Neural progenitor cell (in vitro differentiated cells): ENCODE measurements at regions not wholly inside any gene's neighbourhood (a gene's known extent, or its start where the extent isn't known, plus 50 kb on each side); places are given as distances from the start of the nearest gene placed in this dataset.

Experiments used
- DNase-seq: peaks from one replicate; pipeline ENCODE4 v3.0.0-alpha.2; 2016; ENCODE audit warnings: low spot score
- H2AFZ ChIP-seq: fragments of 200-600 bp; sonication (generic); replicated peaks from 2 replicates; pipeline ENCODE4 v1.6.1; 2016; ENCODE audit warnings: antibody characterized with exemption
- H3F3A ChIP-seq: fragments of 200-600 bp; sonication (generic); 2 replicates; pipeline ENCODE4 v1.6.1; 2016; ENCODE audit warnings: antibody characterized with exemption, low read depth
- H3K27ac ChIP-seq: fragments of 200-600 bp; sonication (generic); 2 replicates; pipeline ENCODE4 v1.5.1; 2016; ENCODE audit warnings: mild to moderate bottlenecking
- H3K27me3 ChIP-seq: fragments of 200-600 bp; sonication (generic); 2 replicates; pipeline ENCODE4 v1.6.1; 2016; ENCODE audit warnings: mild to moderate bottlenecking, moderate library complexity
- H3K36me3 ChIP-seq: fragments of 200-600 bp; sonication (generic); 2 replicates; pipeline ENCODE4 v1.5.1; 2016
- H3K4me1 ChIP-seq: fragments of 200-600 bp; sonication (generic); 2 replicates; pipeline ENCODE4 v1.6.1; 2016; ENCODE audit warnings: mixed run types
- H3K4me2 ChIP-seq: fragments of 200-600 bp; sonication (generic); 2 replicates; pipeline ENCODE4 v1.6.1; 2016
- H3K4me3 ChIP-seq: fragments of 200-600 bp; sonication (generic); 2 replicates; pipeline ENCODE4 v1.5.1; 2016
- H3K79me2 ChIP-seq: fragments of 200-600 bp; sonication (generic); 2 replicates; pipeline ENCODE4 v1.6.1; 2016; ENCODE audit warnings: low read depth
- H3K9ac ChIP-seq: fragments of 200-600 bp; sonication (generic); 2 replicates; pipeline ENCODE4 v1.6.1; 2016
- H3K9me3 ChIP-seq: fragments of 200-600 bp; sonication (generic); 2 replicates; pipeline ENCODE4 v1.5.1; 2016; ENCODE audit warnings: low read depth
- H4K20me1 ChIP-seq: fragments of 200-600 bp; sonication (generic); 2 replicates; pipeline ENCODE4 v1.6.1; 2016; ENCODE audit warnings: low read depth
- H3K27ac Mint-ChIP-seq: 3 replicates; pipeline ENCODE4 v1.8.0; 2021; ENCODE audit warnings: mixed read lengths
- H3K27me3 Mint-ChIP-seq: 2 replicates; pipeline ENCODE4 v1.8.0; 2022; ENCODE audit warnings: low read depth, mild to moderate bottlenecking, inconsistent platforms, moderate library complexity, mixed read lengths; ENCODE audit not compliant: insufficient read depth
- H3K36me3 Mint-ChIP-seq: 3 replicates; pipeline ENCODE4 v1.8.0; 2021; ENCODE audit warnings: mixed read lengths
- H3K4me1 Mint-ChIP-seq: 3 replicates; pipeline ENCODE4 v1.8.0; 2021; ENCODE audit warnings: mixed read lengths
- H3K4me3 Mint-ChIP-seq: 3 replicates; pipeline ENCODE4 v1.8.0; 2021; ENCODE audit warnings: mild to moderate bottlenecking, moderate library complexity, mixed read lengths
- H3K9me3 Mint-ChIP-seq: 3 replicates; pipeline ENCODE4 v1.8.0; 2020; ENCODE audit warnings: mixed read lengths
- EZH2 ChIP-seq: fragments of 200-600 bp; sonication (generic); IDR thresholded peaks from 2 replicates; pipeline ENCODE4 v1.6.1; 2017; ENCODE audit warnings: antibody characterized with exemption, mild to moderate bottlenecking, moderate library complexity
- EZH2phosphoT487 ChIP-seq: fragments of 200-600 bp; sonication (generic); IDR thresholded peaks from 2 replicates; pipeline ENCODE4 v1.6.1; 2017; ENCODE audit warnings: antibody characterized with exemption
- TF ChIP-seq, protein P1 (sequence below): fragments of 200-600 bp; sonication (generic); IDR thresholded peaks from 2 replicates; pipeline ENCODE4 v1.5.1; 2017; ENCODE audit warnings: antibody characterized with exemption, mild to moderate bottlenecking

DNA sequence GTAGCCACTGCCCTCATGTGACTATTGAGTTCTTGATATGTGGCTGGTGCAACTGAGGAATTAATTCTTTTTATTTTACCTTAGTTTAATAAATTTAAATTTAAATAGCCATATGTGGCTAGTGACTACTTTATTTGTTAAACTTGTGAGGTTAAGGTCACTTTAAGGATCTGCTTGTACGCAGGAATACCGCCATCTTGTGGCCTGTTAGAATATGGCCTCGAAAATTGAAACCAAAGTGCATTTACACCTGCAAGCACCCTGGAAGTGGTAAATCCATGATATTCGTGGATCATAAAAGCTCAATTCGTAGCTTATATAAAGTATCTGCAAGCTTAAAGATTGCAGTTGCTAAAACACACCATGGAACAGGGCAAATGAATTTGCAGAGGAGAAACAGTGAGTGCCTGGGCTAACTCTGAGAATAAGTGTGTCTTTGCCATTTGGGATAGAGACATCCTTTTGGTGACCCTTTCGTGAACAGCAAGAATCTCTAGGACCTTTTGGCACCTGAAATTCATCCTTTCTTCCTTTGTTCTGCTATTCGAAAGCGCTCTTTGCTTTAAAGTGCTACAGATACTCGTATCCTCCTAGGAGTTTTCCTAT lies 59.9 kb upstream of the REG3A start:
- H3F3A ChIP-seq, result no peaks in the 10 kb centered on the region
- H3K9ac ChIP-seq, result no peak overlapping the region
- Mint-ChIP-seq H3K4me3 (no peak overlapping the region), H3K27ac (no peak overlapping the region), H3K4me1 (peaks cover 2% of the 10 kb centered on the region), H3K27me3 (peaks cover 4% of the 10 kb centered on the region), H3K9me3 (peaks cover 4% of the 10 kb centered on the region), H3K36me3 (no peaks in the 10 kb centered on the region)
- no peak overlapping the region for H3K27ac ChIP-seq
- no peaks in the 10 kb centered on the region for H3K36me3 ChIP-seq
- no peaks in the 10 kb centered on the region for H3K4me1 ChIP-seq
- no peak overlapping the region for H3K4me2 ChIP-seq
- H3K9me3 ChIP-seq, result no peaks in the 10 kb centered on the region
- H3K27me3 ChIP-seq, result no peaks in the 10 kb centered on the region
- no peaks in the 10 kb centered on the region for H3K79me2 ChIP-seq
- H4K20me1 ChIP-seq, result no peaks in the 10 kb centered on the region
- TF ChIP-seq, protein P1, sequence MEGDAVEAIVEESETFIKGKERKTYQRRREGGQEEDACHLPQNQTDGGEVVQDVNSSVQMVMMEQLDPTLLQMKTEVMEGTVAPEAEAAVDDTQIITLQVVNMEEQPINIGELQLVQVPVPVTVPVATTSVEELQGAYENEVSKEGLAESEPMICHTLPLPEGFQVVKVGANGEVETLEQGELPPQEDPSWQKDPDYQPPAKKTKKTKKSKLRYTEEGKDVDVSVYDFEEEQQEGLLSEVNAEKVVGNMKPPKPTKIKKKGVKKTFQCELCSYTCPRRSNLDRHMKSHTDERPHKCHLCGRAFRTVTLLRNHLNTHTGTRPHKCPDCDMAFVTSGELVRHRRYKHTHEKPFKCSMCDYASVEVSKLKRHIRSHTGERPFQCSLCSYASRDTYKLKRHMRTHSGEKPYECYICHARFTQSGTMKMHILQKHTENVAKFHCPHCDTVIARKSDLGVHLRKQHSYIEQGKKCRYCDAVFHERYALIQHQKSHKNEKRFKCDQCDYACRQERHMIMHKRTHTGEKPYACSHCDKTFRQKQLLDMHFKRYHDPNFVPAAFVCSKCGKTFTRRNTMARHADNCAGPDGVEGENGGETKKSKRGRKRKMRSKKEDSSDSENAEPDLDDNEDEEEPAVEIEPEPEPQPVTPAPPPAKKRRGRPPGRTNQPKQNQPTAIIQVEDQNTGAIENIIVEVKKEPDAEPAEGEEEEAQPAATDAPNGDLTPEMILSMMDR, result peak; percentile 89
- no peak for TF ChIP-seq EZH2phosphoT487
- H3K4me3 ChIP-seq, result no peak overlapping the region
- peak; percentile 74 for DNase-seq
- H2AFZ ChIP-seq, result no peak overlapping the region

DNA sequence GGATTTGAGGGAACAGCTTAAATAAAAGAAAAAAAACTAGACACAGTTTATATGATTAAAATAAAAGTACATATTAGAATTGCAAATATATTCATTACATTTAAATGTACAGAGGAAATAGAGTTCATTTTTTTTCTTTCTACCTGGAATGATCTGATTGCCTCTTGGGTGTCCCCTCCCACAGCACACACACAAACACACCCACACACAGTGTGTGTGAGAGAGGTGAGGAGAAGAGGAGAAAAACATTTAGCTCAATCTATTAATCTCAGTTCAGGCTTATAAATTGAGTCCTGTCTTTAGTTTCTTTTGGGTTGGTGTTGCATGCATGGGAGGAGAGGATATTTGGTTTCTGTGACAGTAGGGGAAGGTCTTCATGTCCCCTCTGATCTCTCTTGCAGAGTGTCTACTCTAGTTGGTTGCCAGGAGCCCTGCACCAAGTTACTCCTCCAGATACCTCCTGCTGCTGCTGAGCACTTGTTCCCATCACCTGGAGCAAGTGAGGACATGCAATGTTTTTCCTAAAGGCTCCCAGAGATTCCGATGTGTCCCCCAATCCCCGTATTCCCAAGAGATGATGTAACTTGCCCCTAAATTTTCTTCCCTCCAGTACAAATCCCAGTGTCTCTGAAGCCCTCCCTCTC lies 50.8 kb upstream of the REG3A start:
- Mint-ChIP-seq H3K4me1 (peaks cover 15% of the 10 kb centered on the region), H3K27ac (peak overlapping the region; percentile 35), H3K27me3 (peaks cover 10% of the 10 kb centered on the region), H3K9me3 (no peaks in the 10 kb centered on the region), H3K4me3 (no peak overlapping the region), H3K36me3 (no peaks in the 10 kb centered on the region)
- H3K27ac ChIP-seq, result no peak overlapping the region
- peak overlapping the region; percentile 20 for H2AFZ ChIP-seq
- no peak for TF ChIP-seq EZH2phosphoT487
- TF ChIP-seq EZH2, result no peak
- TF ChIP-seq, protein P1, result no peak
- H4K20me1 ChIP-seq, result no peaks in the 10 kb centered on the region
- peaks cover 32% of the 10 kb centered on the region for H3K4me1 ChIP-seq
- no peaks in the 10 kb centered on the region for H3K9me3 ChIP-seq
- H3K4me2 ChIP-seq, result no peak overlapping the region
- no peak for DNase-seq
- no peaks in the 10 kb centered on the region for H3K79me2 ChIP-seq
- no peaks in the 10 kb centered on the region for H3F3A ChIP-seq
- no peak overlapping the region for H3K9ac ChIP-seq
- H3K4me3 ChIP-seq, result no peak overlapping the region
- H3K27me3 ChIP-seq, result no peaks in the 10 kb centered on the region
- H3K36me3 ChIP-seq, result no peaks in the 10 kb centered on the region
